ENCODE measurements at regions not wholly inside any gene's neighbourhood (a gene's known extent, or its start where the extent isn't known, plus 50 kb on each side); places are given as distances from the start of the nearest gene placed in this dataset.

GRCh38 chr15:98228846-98229245, 268.3 kb downstream of the ARRDC4 start:
- BruUV-seq (replicated peaks) = no TSS peak

GRCh38 chr15:98230975-98231374, 270.5 kb downstream of the ARRDC4 start:
- no TSS peak for BruUV-seq (replicated peaks)
- DNase-seq = no peak
- no peaks in the 10 kb centered on the region for H3K36me3 ChIP-seq (ENCODE audit: control insufficient read depth, insufficient read depth, low read length)
- no peak for TF ChIP-seq CTCF (IDR thresholded peaks at IDR 0.05; ENCODE audit: insufficient read depth in 1 of 2, low read depth in 1 of 2, low read length in 1 of 2, severe bottlenecking in 1 of 2, unreplicated experiment in 1 of 2)
- Mint-ChIP-seq H3K4me3 (ENCODE audit: unreplicated experiment) (no peak overlapping the region), H3K27me3 (ENCODE audit: insufficient read depth, unreplicated experiment) (peaks cover 3% of the 10 kb centered on the region), H3K9me3 (ENCODE audit: unreplicated experiment) (no peaks in the 10 kb centered on the region), H3K4me1 (ENCODE audit: low read depth, unreplicated experiment) (no peaks in the 10 kb centered on the region), H3K27ac (ENCODE audit: unreplicated experiment) (no peak overlapping the region), H3K36me3 (ENCODE audit: insufficient read depth, unreplicated experiment) (no peaks in the 10 kb centered on the region)
- ChIA-PET CTCF (no interaction called here), POLR2A (no interaction called here)
- H3K4me1 ChIP-seq = no peaks in the 10 kb centered on the region
- H3K4me3 ChIP-seq (ENCODE audit: low read depth, low read length) = no peak overlapping the region
- intact Hi-C loops (cut with micrococcal nuclease; ENCODE audit: unreplicated experiment) = no loop called here
- H3K27me3 ChIP-seq (replicated peaks; ENCODE audit: control insufficient read depth, insufficient read depth, low read length) = no peaks in the 10 kb centered on the region
- H3K9me3 ChIP-seq = no peaks in the 10 kb centered on the region

More at GRCh38 chr15:98228846-98229245, 268.3 kb downstream of the ARRDC4 start:
- H3K27me3 Mint-ChIP-seq (ENCODE audit: insufficient read depth, unreplicated experiment) = peaks cover 2% of the 10 kb centered on the region
- POLR2A ChIA-PET = no interaction called here
- no peaks in the 10 kb centered on the region for H3K9me3 Mint-ChIP-seq (ENCODE audit: unreplicated experiment)
- no peak for DNase-seq
- CTCF ChIA-PET = no interaction called here
- H3K4me3 Mint-ChIP-seq (ENCODE audit: unreplicated experiment) = no peak overlapping the region
- no peaks in the 10 kb centered on the region for H3K9me3 ChIP-seq
- no peaks in the 10 kb centered on the region for H3K27me3 ChIP-seq (replicated peaks; ENCODE audit: control insufficient read depth, insufficient read depth, low read length)
- TF ChIP-seq CTCF (IDR thresholded peaks at IDR 0.05; ENCODE audit: insufficient read depth in 1 of 2, low read depth in 1 of 2, low read length in 1 of 2, severe bottlenecking in 1 of 2, unreplicated experiment in 1 of 2) = no peak
- no peaks in the 10 kb centered on the region for H3K4me1 ChIP-seq
- no peaks in the 10 kb centered on the region for H3K4me1 Mint-ChIP-seq (ENCODE audit: low read depth, unreplicated experiment)
- no peak overlapping the region for H3K27ac Mint-ChIP-seq (ENCODE audit: unreplicated experiment)
- intact Hi-C loops (cut with micrococcal nuclease; ENCODE audit: unreplicated experiment) = no loop called here
- H3K4me3 ChIP-seq (ENCODE audit: low read depth, low read length) = no peak overlapping the region
- H3K36me3 ChIP-seq (ENCODE audit: control insufficient read depth, insufficient read depth, low read length) = no peaks in the 10 kb centered on the region
- no peaks in the 10 kb centered on the region for H3K36me3 Mint-ChIP-seq (ENCODE audit: insufficient read depth, unreplicated experiment)

GRCh38 chr15:98231696-98232440, 271.4 kb downstream of the ARRDC4 start:
- no peaks in the 10 kb centered on the region for H3K36me3 ChIP-seq (ENCODE audit: control insufficient read depth, insufficient read depth, low read length)
- peaks cover 4% of the 10 kb centered on the region for H3K27me3 Mint-ChIP-seq (ENCODE audit: insufficient read depth, unreplicated experiment)
- no peaks in the 10 kb centered on the region for H3K9me3 ChIP-seq
- H3K4me1 Mint-ChIP-seq (ENCODE audit: low read depth, unreplicated experiment) = no peaks in the 10 kb centered on the region
- ChIA-PET CTCF (no interaction called here), POLR2A (no interaction called here)
- no peak overlapping the region for H3K4me3 Mint-ChIP-seq (ENCODE audit: unreplicated experiment)
- no peaks in the 10 kb centered on the region for H3K4me1 ChIP-seq
- no peaks in the 10 kb centered on the region for H3K9me3 Mint-ChIP-seq (ENCODE audit: unreplicated experiment)
- no peak overlapping the region for H3K4me3 ChIP-seq (ENCODE audit: low read depth, low read length)
- H3K27ac Mint-ChIP-seq (ENCODE audit: unreplicated experiment) = no peak overlapping the region
- intact Hi-C loops (cut with micrococcal nuclease; ENCODE audit: unreplicated experiment) = no loop called here
- no peaks in the 10 kb centered on the region for H3K27me3 ChIP-seq (replicated peaks; ENCODE audit: control insufficient read depth, insufficient read depth, low read length)
- TF ChIP-seq CTCF (IDR thresholded peaks at IDR 0.05; ENCODE audit: insufficient read depth in 1 of 2, low read depth in 1 of 2, low read length in 1 of 2, severe bottlenecking in 1 of 2, unreplicated experiment in 1 of 2) = no peak
- no peak for DNase-seq
- no TSS peak for BruUV-seq (replicated peaks)
- no peaks in the 10 kb centered on the region for H3K36me3 Mint-ChIP-seq (ENCODE audit: insufficient read depth, unreplicated experiment)

Data from Caco-2 (cell line).